IMR-90 (cell line): ENCODE measurements at regions not wholly inside any gene's neighbourhood (a gene's known extent, or its start where the extent isn't known, plus 50 kb on each side); places are given as distances from the start of the nearest gene placed in this dataset.

ENCODE experiments used
- ATAC-seq: fragments of 200-7000 bp; cut with Tn5 transposase; 2 replicates; pipeline ENCODE4 v1.9.1; 2020; ENCODE audit warnings: low read depth, mild to moderate bottlenecking, moderate library complexity
- BruUV-seq: library from RNA; stranded (reverse); fragments of 400-500 nt; replicated peaks from 2 replicates; lab custom pipeline; 2021; lab: Mats Ljungman, UMichigan
- CTCF ChIA-PET: fragments of 300-600 bp; formaldehyde crosslinking; extraction: SDS; loops from one replicate; lab custom pipeline; 2021; ENCODE audit warnings: antibody characterized with exemption; lab: Yijun Ruan, JAX
- POLR2A ChIA-PET: fragments of 300-600 bp; sonication (Branson Sonifier 250); formaldehyde crosslinking; loops from one replicate; lab custom pipeline; 2022; ENCODE audit warnings: antibody characterized with exemption; ENCODE audit not compliant: unreplicated experiment; lab: Charles Lee
- DNase-seq: peaks from one replicate; pipeline ENCODE4 v3.0.0; 2013
- H2AFZ ChIP-seq: replicated peaks from 2 replicates; pipeline ENCODE3; 2013; ENCODE audit warnings: low read length, mild to moderate bottlenecking; ENCODE audit not compliant: poor library complexity
- H2AK5ac ChIP-seq: 2 replicates; pipeline ENCODE4 v1.6.1; 2013; ENCODE audit warnings: low read depth, low read length, inconsistent platforms
- H2AK9ac ChIP-seq: replicated peaks from 2 replicates; pipeline ENCODE3; 2013; ENCODE audit warnings: mild to moderate bottlenecking, low read depth, low read length, moderate library complexity; ENCODE audit not compliant: poor library complexity
- H2BK120ac ChIP-seq: 2 replicates; pipeline ENCODE4 v1.6.1; 2013; ENCODE audit warnings: low read depth, low read length, inconsistent platforms
- H2BK15ac ChIP-seq: 3 replicates; pipeline ENCODE4 v1.6.1; 2013; ENCODE audit warnings: low read depth, low read length, inconsistent platforms
- H2BK20ac ChIP-seq: 2 replicates; pipeline ENCODE4 v1.6.1; 2013; ENCODE audit warnings: low read depth, mild to moderate bottlenecking, inconsistent platforms, low read length, moderate library complexity
- H2BK5ac ChIP-seq: 2 replicates; pipeline ENCODE4 v1.6.1; 2013; ENCODE audit warnings: mild to moderate bottlenecking, low read depth, low read length, inconsistent platforms; ENCODE audit not compliant: poor library complexity, severe bottlenecking
- H3K14ac ChIP-seq: replicated peaks from 2 replicates; pipeline ENCODE4 v1.6.1; 2013; ENCODE audit warnings: low read depth, low read length, inconsistent platforms
- H3K18ac ChIP-seq: 2 replicates; pipeline ENCODE4 v1.6.1; 2013; ENCODE audit warnings: low read depth, low read length, control low read depth
- H3K23ac ChIP-seq: 2 replicates; pipeline ENCODE4 v1.6.1; 2013; ENCODE audit warnings: low read depth, low read length, inconsistent platforms
- H3K27ac ChIP-seq: 2 replicates; pipeline ENCODE4 v1.5.1; 2013; ENCODE audit warnings: mild to moderate bottlenecking, control low read depth, low read length; ENCODE audit not compliant: insufficient read depth
- H3K27me3 ChIP-seq: 2 replicates; pipeline ENCODE4 v1.6.1; 2013; ENCODE audit warnings: low read length; ENCODE audit not compliant: control insufficient read depth, insufficient read depth
- H3K36me3 ChIP-seq: 2 replicates; pipeline ENCODE4 v1.6.1; 2013; ENCODE audit warnings: low read length, mixed read lengths; ENCODE audit not compliant: control insufficient read depth, insufficient read depth
- H3K4ac ChIP-seq: 2 replicates; pipeline ENCODE4 v1.6.1; 2013; ENCODE audit warnings: low read depth, low read length, inconsistent platforms
- H3K4me1 ChIP-seq: 2 replicates; pipeline ENCODE4 v1.6.1; 2013; ENCODE audit warnings: low read length, mixed read lengths; ENCODE audit not compliant: control insufficient read depth, insufficient read depth
- H3K4me2 ChIP-seq: 2 replicates; pipeline ENCODE4 v1.6.1; 2013; ENCODE audit warnings: low read depth, mild to moderate bottlenecking, control low read depth, low read length, moderate library complexity
- H3K4me3 ChIP-seq: 2 replicates; pipeline ENCODE4 v1.5.1; 2013; ENCODE audit warnings: low read depth, mild to moderate bottlenecking, control low read depth, low read length, moderate library complexity; ENCODE audit not compliant: insufficient read depth
- H3K56ac ChIP-seq: 2 replicates; pipeline ENCODE4 v1.6.1; 2013; ENCODE audit warnings: low read length, inconsistent platforms; ENCODE audit not compliant: insufficient read depth; ENCODE audit errors: extremely low read depth
- H3K79me1 ChIP-seq, 2 experiments: 2 replicates each; pipeline ENCODE4 v1.6.1; 2013; ENCODE audit warnings: low read length in 2 of 2, inconsistent platforms in 1 of 2, low read depth in 1 of 2
- H3K9ac ChIP-seq: 2 replicates; pipeline ENCODE4 v1.6.1; 2013; ENCODE audit warnings: low read depth, low read length, control low read depth
- H3K9me1 ChIP-seq: 2 replicates; pipeline ENCODE4 v1.6.1; 2013; ENCODE audit warnings: low read length, inconsistent platforms; ENCODE audit not compliant: insufficient read depth
- H3K9me3 ChIP-seq: 2 replicates; pipeline ENCODE4 v1.6.1; 2013; ENCODE audit warnings: low read length; ENCODE audit not compliant: control insufficient read depth, insufficient read depth
- H4K20me1 ChIP-seq: 2 replicates; pipeline ENCODE4 v1.6.1; 2013; ENCODE audit warnings: low read length, inconsistent platforms; ENCODE audit not compliant: insufficient read depth
- H4K5ac ChIP-seq: 2 replicates; pipeline ENCODE4 v1.6.1; 2013; ENCODE audit warnings: mild to moderate bottlenecking, low read depth, low read length, control low read depth
- H4K8ac ChIP-seq, 2 experiments: 2 replicates each; pipeline ENCODE4 v1.6.1; 2013; ENCODE audit warnings: low read depth in 2 of 2, low read length in 2 of 2, control low read depth in 1 of 2, inconsistent platforms in 1 of 2
- H4K91ac ChIP-seq: 2 replicates; pipeline ENCODE4 v1.6.1; 2013; ENCODE audit warnings: low read depth, low read length, inconsistent platforms; ENCODE audit not compliant: insufficient read depth
- FOS ChIP-seq: fragments of 150-350 bp; IDR thresholded peaks from 2 replicates; pipeline ENCODE4 v1.6.1; 2016; ENCODE audit warnings: low read depth, low read length
- WGBS, 2 experiments: methylation state at CpG; one replicate each; pipeline versions ENCODE4 v1.1.5 to v1.1.7; 2013; ENCODE audit warnings: missing lambda C conversion rate in 2 of 2; ENCODE audit not compliant: insufficient read length in 1 of 2; ENCODE audit errors: extremely low coverage in 2 of 2; 5-methylcytosine and 5-hydroxymethylcytosine counted together
- dilution Hi-C: fragments of 300-500 bp; cut with HindIII; formaldehyde crosslinking; loops from one replicate; pipeline ENCODE4 v1.14.3; 2018; ENCODE audit warnings: low sequenced_read_pairs; ENCODE audit not compliant: unreplicated experiment
- in situ Hi-C: fragments of 300-500 bp; cut with MboI; formaldehyde crosslinking; loops from 3 replicates; pipeline ENCODE4 v1.14.3; 2019; ENCODE audit warnings: low sequenced_read_pairs, inconsistent platforms, mixed read lengths
- intact Hi-C: fragments of 100-400 bp; cut with micrococcal nuclease; formaldehyde crosslinking; loops from 2 replicates; pipeline ENCODE4 v1.10.0; 2022

GRCh38 chr11:15613789-15614188 is 499.1 kb downstream of the INSC start:
- no peak overlapping the region for H2AK9ac ChIP-seq
- dilution Hi-C loops (no loop called here), in situ Hi-C loops (no loop called here), intact Hi-C loops (no loop called here)
- no peak overlapping the region for H4K5ac ChIP-seq
- H2AFZ ChIP-seq = no peak overlapping the region
- ATAC-seq (no peak), DNase-seq (no peak)
- H2BK5ac ChIP-seq = no peak overlapping the region
- H2AK5ac ChIP-seq = no peak overlapping the region
- H2BK120ac ChIP-seq = no peak overlapping the region
- no peaks in the 10 kb centered on the region for H4K20me1 ChIP-seq
- peaks cover 28% of the 10 kb centered on the region for H3K27me3 ChIP-seq
- no peaks in the 10 kb centered on the region for H3K9me3 ChIP-seq
- no peak overlapping the region for H3K18ac ChIP-seq
- H2BK15ac ChIP-seq = no peak overlapping the region
- no peak overlapping the region for H3K56ac ChIP-seq
- H3K4me1 ChIP-seq = no peaks in the 10 kb centered on the region; the same call in 1 of the 2 replicates
- no peak overlapping the region for H3K23ac ChIP-seq
- H2BK20ac ChIP-seq = no peak overlapping the region
- no peak overlapping the region for H3K4me2 ChIP-seq
- no CpG with 5 or more reads among the region's 1 CpG for WGBS, 2 experiments
- H3K4ac ChIP-seq = no peak overlapping the region
- no peak overlapping the region for H3K27ac ChIP-seq
- no peaks in the 10 kb centered on the region for H3K79me1 ChIP-seq
- no peaks in the 10 kb centered on the region for H3K36me3 ChIP-seq
- no peak overlapping the region for H4K91ac ChIP-seq
- H3K14ac ChIP-seq = no peak overlapping the region
- no peak for TF ChIP-seq FOS
- no peak overlapping the region for H4K8ac ChIP-seq
- H3K4me3 ChIP-seq = no peak overlapping the region
- no peaks in the 10 kb centered on the region for H3K9me1 ChIP-seq
- CTCF ChIA-PET = no interaction called here
- no peak overlapping the region for H3K9ac ChIP-seq
- no TSS peak for BruUV-seq
- POLR2A ChIA-PET = no interaction called here
